H1 (cell line): ENCODE measurements at regions not wholly inside any gene's neighbourhood (a gene's known extent, or its start where the extent isn't known, plus 50 kb on each side); places are given as distances from the start of the nearest gene placed in this dataset.

Experiments
- CTCF ChIA-PET: fragments of 300-600 bp; sonication (Branson Sonifier 250); formaldehyde crosslinking; loops from one replicate; lab custom pipeline; 2021; ENCODE audit not compliant: partially characterized antibody; lab: Charles Lee
- POLR2A ChIA-PET: fragments of 300-600 bp; sonication (Branson Sonifier 250); formaldehyde crosslinking; loops from one replicate; lab custom pipeline; 2021; ENCODE audit warnings: inconsistent platforms; ENCODE audit not compliant: partially characterized antibody; lab: Charles Lee
- DNase-seq, 2 experiments: peaks; one replicate each; pipeline versions ENCODE4 v3.0.0 to v3.0.0-alpha.2; 2010 to 2022; ENCODE audit warnings: low spot score in 2 of 2, low read depth in 1 of 2, mixed read lengths in 1 of 2
- FAIRE-seq: peaks from 2 replicates; lab custom pipeline; 2011; peaks lifted over from hg19 to GRCh38; lab: Jason Lieb, UNC
- H2AFZ ChIP-seq: 2 replicates; pipeline ENCODE4 v1.8.1; 2012; ENCODE audit warnings: low read length, inconsistent platforms
- H2AK5ac ChIP-seq: 2 replicates; pipeline ENCODE4 v1.6.1; 2013; ENCODE audit warnings: low read depth, low read length
- H2BK120ac ChIP-seq: replicated peaks from 2 replicates; pipeline ENCODE3; 2013; ENCODE audit warnings: low read depth, low read length, inconsistent platforms
- H2BK12ac ChIP-seq: 2 replicates; pipeline ENCODE4 v1.6.1; 2013; ENCODE audit warnings: low read depth, low read length
- H2BK15ac ChIP-seq: 2 replicates; pipeline ENCODE4 v1.6.1; 2013; ENCODE audit warnings: low read length
- H2BK20ac ChIP-seq: 2 replicates; pipeline ENCODE4 v1.6.1; 2013; ENCODE audit warnings: low read length
- H2BK5ac ChIP-seq: 2 replicates; pipeline ENCODE4 v1.6.1; 2013; ENCODE audit warnings: low read depth, low read length
- H3K14ac ChIP-seq: 2 replicates; pipeline ENCODE4 v1.6.1; 2013; ENCODE audit warnings: inconsistent platforms; ENCODE audit not compliant: insufficient read length
- H3K18ac ChIP-seq: 2 replicates; pipeline ENCODE4 v1.6.1; 2013; ENCODE audit warnings: low read length; ENCODE audit errors: extremely low read depth
- H3K23ac ChIP-seq: 2 replicates; pipeline ENCODE4 v1.6.1; 2013; ENCODE audit warnings: inconsistent platforms; ENCODE audit not compliant: insufficient read length
- H3K23me2 ChIP-seq: 2 replicates; pipeline ENCODE4 v1.6.1; 2013; ENCODE audit warnings: low read depth, low read length
- H3K27ac ChIP-seq: 2 replicates; pipeline ENCODE4 v1.6.1; 2011; ENCODE audit warnings: low read depth, low read length, inconsistent platforms
- H3K27me3 ChIP-seq, 4 experiments: replicated peaks in 1 of 4; 1 replicate in 1 of 4; 2 replicates in 3 of 4; pipeline versions ENCODE4 v1.6.1 to v1.8.1; 2011 to 2013; ENCODE audit warnings: low read length in 3 of 4, mild to moderate bottlenecking in 3 of 4, inconsistent platforms in 2 of 4, mixed read lengths in 2 of 4, moderate library complexity in 1 of 4; ENCODE audit not compliant: control insufficient read depth in 3 of 4, insufficient read depth in 3 of 4; ENCODE audit errors: extremely low read depth in 1 of 4
- H3K36me3 ChIP-seq, 4 experiments: 2 replicates each; pipeline versions ENCODE4 v1.6.1 to v1.8.1; 2011 to 2013; ENCODE audit warnings: mild to moderate bottlenecking in 4 of 4, low read length in 3 of 4, moderate library complexity in 2 of 4, control low read depth in 1 of 4, inconsistent platforms in 1 of 4; ENCODE audit not compliant: insufficient read depth in 4 of 4, control insufficient read depth in 2 of 4
- H3K4ac ChIP-seq: replicated peaks from 2 replicates; pipeline ENCODE3; 2013; ENCODE audit warnings: low read length, low read depth, mixed read lengths, inconsistent platforms; ENCODE audit not compliant: insufficient read length
- H3K4me1 ChIP-seq, 4 experiments: replicated peaks in 1 of 4; 1 replicate in 1 of 4; 2 replicates in 3 of 4; pipeline versions ENCODE4 v1.6.1 to v1.8.1; 2011 to 2013; ENCODE audit warnings: low read length in 3 of 4, inconsistent platforms in 2 of 4, mixed read lengths in 1 of 4; ENCODE audit not compliant: insufficient read depth in 4 of 4, control insufficient read depth in 3 of 4
- H3K4me2 ChIP-seq, 2 experiments: 2 replicates each; pipeline versions ENCODE4 v1.6.1 to v1.8.1; 2011 to 2013; ENCODE audit warnings: low read depth in 2 of 2, low read length in 2 of 2, control low read depth in 1 of 2, inconsistent platforms in 1 of 2, mild to moderate bottlenecking in 1 of 2; ENCODE audit not compliant: insufficient read depth in 1 of 2
- H3K4me3 ChIP-seq, 4 experiments: fragments of 200-600, 300-600 bp in 1 of 4; sonication (generic), shearing (Covaris generic), sonication (Bioruptor Twin) in 1 of 4; 2 replicates each; pipeline versions ENCODE4 v1.5.1 to v1.8.1; 2011 to 2016; ENCODE audit warnings: low read length in 4 of 4, low read depth in 3 of 4, control low read depth in 2 of 4, inconsistent platforms in 2 of 4, mild to moderate bottlenecking in 2 of 4, mixed read lengths in 1 of 4, moderate library complexity in 1 of 4; ENCODE audit not compliant: insufficient read depth in 2 of 4; ENCODE audit errors: extremely low read depth in 1 of 4
- H3K56ac ChIP-seq: replicated peaks from 2 replicates; pipeline ENCODE3; 2013; ENCODE audit warnings: low read depth, mild to moderate bottlenecking, mixed read lengths, low read length, inconsistent platforms; ENCODE audit not compliant: insufficient read length
- H3K79me1 ChIP-seq: 2 replicates; pipeline ENCODE4 v1.6.1; 2013; ENCODE audit warnings: low read depth, low read length, control low read depth
- H3K79me2 ChIP-seq, 2 experiments: 2 replicates each; pipeline versions ENCODE4 v1.6.1 to v1.8.1; 2012 to 2013; ENCODE audit warnings: low read length in 2 of 2, mild to moderate bottlenecking in 2 of 2, inconsistent platforms in 1 of 2; ENCODE audit not compliant: insufficient read depth in 2 of 2, control insufficient read depth in 1 of 2
- H3K9ac ChIP-seq, 4 experiments: replicated peaks in 1 of 4; 1 replicate in 1 of 4; 2 replicates in 3 of 4; pipeline versions ENCODE4 v1.6.1 to v1.8.1; 2011 to 2013; ENCODE audit warnings: low read depth in 3 of 4, low read length in 3 of 4, control low read depth in 2 of 4, mild to moderate bottlenecking in 2 of 4, moderate library complexity in 2 of 4, inconsistent platforms in 1 of 4; ENCODE audit errors: extremely low read depth in 1 of 4
- H3K9me3 ChIP-seq, 2 experiments: 2 replicates each; pipeline versions ENCODE4 v1.6.1 to v1.8.1; 2012 to 2013; ENCODE audit warnings: mild to moderate bottlenecking in 2 of 2, moderate library complexity in 2 of 2, control low read depth in 1 of 2, inconsistent platforms in 1 of 2, low read depth in 1 of 2, low read length in 1 of 2, mixed read lengths in 1 of 2; ENCODE audit not compliant: insufficient read depth in 2 of 2
- H4K20me1 ChIP-seq, 2 experiments: replicated peaks in 1 of 2; 2 replicates each; pipeline versions ENCODE3 to v1.8.1; 2011 to 2013; ENCODE audit warnings: inconsistent platforms in 2 of 2, low read length in 2 of 2, mild to moderate bottlenecking in 1 of 2; ENCODE audit not compliant: insufficient read depth in 2 of 2, control insufficient read depth in 1 of 2
- H4K5ac ChIP-seq: 2 replicates; pipeline ENCODE4 v1.6.1; 2013; ENCODE audit warnings: low read length, low read depth, mixed read lengths, inconsistent platforms; ENCODE audit not compliant: insufficient read length
- H4K8ac ChIP-seq: 2 replicates; pipeline ENCODE4 v1.8.0; 2013; ENCODE audit warnings: mild to moderate bottlenecking, moderate library complexity, low read length, inconsistent platforms; ENCODE audit not compliant: insufficient read depth; ENCODE audit errors: extremely low read depth
- H4K91ac ChIP-seq: replicated peaks from 2 replicates; pipeline ENCODE3; 2013; ENCODE audit warnings: low read length, mixed read lengths, inconsistent platforms; ENCODE audit not compliant: insufficient read length
- CHD1 ChIP-seq: IDR thresholded peaks from 2 replicates; pipeline ENCODE4 v1.6.1; 2012; ENCODE audit warnings: low read depth, low read length, improper control_type of control experiment
- CHD2 ChIP-seq: IDR thresholded peaks from 2 replicates; pipeline ENCODE4 v1.6.1; 2012; ENCODE audit warnings: low read length, improper control_type of control experiment
- EGR1 ChIP-seq: IDR thresholded peaks from 2 replicates; pipeline ENCODE4 v1.6.1; 2011; ENCODE audit warnings: low read depth, low read length, borderline replicate concordance
- EZH2 ChIP-seq: fragments of 200-600 bp; sonication (generic); IDR thresholded peaks from 2 replicates; pipeline ENCODE4 v1.7.1; 2012; ENCODE audit warnings: low read depth, mild to moderate bottlenecking, moderate library complexity, low read length, inconsistent platforms; ENCODE audit not compliant: severe bottlenecking
- JUN ChIP-seq: IDR thresholded peaks from 2 replicates; pipeline ENCODE4 v1.6.1; 2011; ENCODE audit warnings: low read depth, mild to moderate bottlenecking, improper control_type of control experiment, low read length
- MAFK ChIP-seq: IDR thresholded peaks from 2 replicates; pipeline ENCODE4 v1.6.1; 2012; ENCODE audit warnings: low read depth, mild to moderate bottlenecking, improper control_type of control experiment, low read length
- NANOG ChIP-seq: IDR thresholded peaks from 2 replicates; pipeline ENCODE4 v1.6.1; 2011; ENCODE audit warnings: low read length, low read depth, mild to moderate bottlenecking, inconsistent platforms; ENCODE audit not compliant: insufficient read depth, poor library complexity, severe bottlenecking
- PHF8 ChIP-seq: fragments of 200-600 bp; sonication (generic); conservative IDR thresholded peaks from 2 replicates; pipeline ENCODE4 v1.7.1; 2012; ENCODE audit warnings: low read depth, mild to moderate bottlenecking, inconsistent platforms, low read length, moderate library complexity
- RBBP5 ChIP-seq: IDR thresholded peaks from 2 replicates; pipeline ENCODE4 v1.7.1; 2012; ENCODE audit warnings: low read depth, mild to moderate bottlenecking, inconsistent platforms, low read length, moderate library complexity, borderline replicate concordance
- SRF ChIP-seq: IDR thresholded peaks from 2 replicates; pipeline ENCODE4 v1.6.1; 2011; ENCODE audit warnings: mild to moderate bottlenecking, low read depth, low read length, moderate library complexity
- TBP ChIP-seq: IDR thresholded peaks from 2 replicates; pipeline ENCODE4 v1.6.1; 2011; ENCODE audit warnings: low read depth, low read length, improper control_type of control experiment
- WGBS, 2 experiments: shearing (Covaris generic) in 1 of 2; methylation state at CpG; one replicate each; pipeline versions ENCODE4 v1.1.6 to v1.1.7; 2013 to 2015; ENCODE audit warnings: low lambda C conversion rate in 2 of 2, mixed read lengths in 2 of 2, inconsistent platforms in 1 of 2, low coverage in 1 of 2, missing lambda C conversion rate in 1 of 2; ENCODE audit not compliant: insufficient replicate concordance in 2 of 2, insufficient coverage in 1 of 2, insufficient read length in 1 of 2; ENCODE audit errors: extremely low coverage in 1 of 2, missing lambda C conversion rate in 1 of 2; 5-methylcytosine and 5-hydroxymethylcytosine counted together
- TF ChIP-seq, protein P1 (sequence below): IDR thresholded peaks from 2 replicates; pipeline ENCODE4 v1.6.1; 2011; ENCODE audit warnings: low read length, improper control_type of control experiment
- TF ChIP-seq, protein P2 (sequence below): IDR thresholded peaks from 2 replicates; pipeline ENCODE4 v1.6.1; 2011; ENCODE audit warnings: low read depth, mild to moderate bottlenecking, low read length; ENCODE audit not compliant: insufficient read depth

DNA sequence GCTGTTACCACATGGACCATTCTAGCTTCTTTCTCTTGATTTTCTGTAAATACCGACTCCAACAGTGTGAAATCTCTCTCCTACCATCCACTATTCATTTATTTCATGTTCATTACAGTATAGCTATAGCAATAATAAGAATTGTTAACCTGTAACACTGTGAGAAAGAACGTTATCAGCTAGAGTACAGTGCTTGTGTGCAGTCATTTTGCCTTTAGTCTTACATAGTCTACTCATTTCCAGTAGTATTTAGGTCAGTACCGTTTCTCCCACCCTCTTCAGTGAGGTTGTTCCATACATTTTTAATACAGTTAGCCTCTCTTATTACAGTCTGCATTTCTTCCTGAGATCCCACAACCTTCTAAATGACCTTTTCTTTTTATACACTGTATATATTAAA lies 257.1 kb downstream of the LY86 start:
- no peaks in the 10 kb centered on the region for H3K36me3 ChIP-seq
- no peak overlapping the region for H3K18ac ChIP-seq
- FAIRE-seq = no peak
- no peak overlapping the region for H2BK5ac ChIP-seq
- H3K23ac ChIP-seq = no peak overlapping the region
- no peak overlapping the region for H3K4me3 ChIP-seq
- TF ChIP-seq EGR1 (no peak), TBP (no peak), JUN (no peak), MAFK (no peak), CHD1 (no peak), NANOG (no peak), SRF (no peak), PHF8 (no peak), EZH2 (no peak), CHD2 (no peak), RBBP5 (no peak)
- TF ChIP-seq, protein P1, sequence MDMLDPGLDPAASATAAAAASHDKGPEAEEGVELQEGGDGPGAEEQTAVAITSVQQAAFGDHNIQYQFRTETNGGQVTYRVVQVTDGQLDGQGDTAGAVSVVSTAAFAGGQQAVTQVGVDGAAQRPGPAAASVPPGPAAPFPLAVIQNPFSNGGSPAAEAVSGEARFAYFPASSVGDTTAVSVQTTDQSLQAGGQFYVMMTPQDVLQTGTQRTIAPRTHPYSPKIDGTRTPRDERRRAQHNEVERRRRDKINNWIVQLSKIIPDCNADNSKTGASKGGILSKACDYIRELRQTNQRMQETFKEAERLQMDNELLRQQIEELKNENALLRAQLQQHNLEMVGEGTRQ = no peak
- TF ChIP-seq, protein P2, sequence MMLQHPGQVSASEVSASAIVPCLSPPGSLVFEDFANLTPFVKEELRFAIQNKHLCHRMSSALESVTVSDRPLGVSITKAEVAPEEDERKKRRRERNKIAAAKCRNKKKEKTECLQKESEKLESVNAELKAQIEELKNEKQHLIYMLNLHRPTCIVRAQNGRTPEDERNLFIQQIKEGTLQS = no peak
- H2BK20ac ChIP-seq = no peak overlapping the region
- H4K5ac ChIP-seq = no peak overlapping the region
- 86% methylated on average over 3 of the region's 3 CpGs; no CpG with 5 or more reads in 1 of the 2 experiments for WGBS, 2 experiments
- ChIA-PET POLR2A (no interaction called here), CTCF (interaction anchor here (0.8 kb wide), 1 partner anchor 167 kb away, joined by 3 read pairs; no protein-coding TSS in a partner anchor)
- no peak overlapping the region for H3K4ac ChIP-seq
- H4K8ac ChIP-seq = no peak overlapping the region
- no peak overlapping the region for H2BK15ac ChIP-seq
- H3K4me2 ChIP-seq = no peak overlapping the region
- no peaks in the 10 kb centered on the region for H3K79me1 ChIP-seq
- H3K9me3 ChIP-seq = no peaks in the 10 kb centered on the region; a peak in 1 of 4 replicates
- no peak overlapping the region for H2BK120ac ChIP-seq
- H2AFZ ChIP-seq = no peak overlapping the region
- H3K14ac ChIP-seq = no peak overlapping the region
- H3K23me2 ChIP-seq = no peaks in the 10 kb centered on the region; the same call in 1 of the 2 replicates
- no peak overlapping the region for H2AK5ac ChIP-seq
- no peak for DNase-seq
- H3K79me2 ChIP-seq = no peaks in the 10 kb centered on the region
- no peak overlapping the region for H3K9ac ChIP-seq
- no peaks in the 10 kb centered on the region for H4K20me1 ChIP-seq
- no peaks in the 10 kb centered on the region; a peak in 1 of 7 replicates for H3K4me1 ChIP-seq
- no peak overlapping the region for H2BK12ac ChIP-seq
- H3K56ac ChIP-seq = no peak overlapping the region
- no peak overlapping the region for H3K27ac ChIP-seq
- H4K91ac ChIP-seq = no peak overlapping the region
- no peaks in the 10 kb centered on the region for H3K27me3 ChIP-seq
